ENCODE measurements at regions not wholly inside any gene's neighbourhood (a gene's known extent, or its start where the extent isn't known, plus 50 kb on each side); places are given as distances from the start of the nearest gene placed in this dataset.

DNA sequence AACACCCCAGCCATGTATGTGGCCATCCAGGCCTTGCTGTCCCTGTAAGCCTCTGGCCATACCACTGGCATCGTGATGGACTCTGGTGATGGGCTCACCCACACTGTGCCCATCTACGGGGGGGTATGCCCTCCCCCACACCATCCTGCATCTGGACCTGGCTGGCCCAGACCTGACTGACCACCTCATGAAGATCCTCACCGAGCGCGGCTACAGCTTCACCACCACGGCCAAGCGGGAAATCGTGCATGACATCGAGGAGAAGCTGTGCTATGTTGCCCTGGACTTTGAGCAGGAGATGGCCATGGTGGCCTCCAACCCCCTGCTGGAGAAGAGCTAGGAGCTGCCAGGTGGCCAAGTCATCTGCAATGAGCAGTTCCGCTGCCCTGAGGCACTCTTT, 80.4 kb upstream of the ZCCHC2 start:
- Histone ChIP-seq H3K36me3 (no peaks in the 10 kb centered on the region), H3K9me3 (peaks cover 0 to 3% (median 0%) of the 10 kb centered on the region in 11 donors), H3K27ac (no peak overlapping the region), H3K4me3 (no peak overlapping the region), H3K27me3 (no peaks in the 10 kb centered on the region), H3K4me1 (peaks cover under 1 to 14% (median 10%) of the 10 kb centered on the region in 9 donors)
- TF ChIP-seq, protein P1, sequence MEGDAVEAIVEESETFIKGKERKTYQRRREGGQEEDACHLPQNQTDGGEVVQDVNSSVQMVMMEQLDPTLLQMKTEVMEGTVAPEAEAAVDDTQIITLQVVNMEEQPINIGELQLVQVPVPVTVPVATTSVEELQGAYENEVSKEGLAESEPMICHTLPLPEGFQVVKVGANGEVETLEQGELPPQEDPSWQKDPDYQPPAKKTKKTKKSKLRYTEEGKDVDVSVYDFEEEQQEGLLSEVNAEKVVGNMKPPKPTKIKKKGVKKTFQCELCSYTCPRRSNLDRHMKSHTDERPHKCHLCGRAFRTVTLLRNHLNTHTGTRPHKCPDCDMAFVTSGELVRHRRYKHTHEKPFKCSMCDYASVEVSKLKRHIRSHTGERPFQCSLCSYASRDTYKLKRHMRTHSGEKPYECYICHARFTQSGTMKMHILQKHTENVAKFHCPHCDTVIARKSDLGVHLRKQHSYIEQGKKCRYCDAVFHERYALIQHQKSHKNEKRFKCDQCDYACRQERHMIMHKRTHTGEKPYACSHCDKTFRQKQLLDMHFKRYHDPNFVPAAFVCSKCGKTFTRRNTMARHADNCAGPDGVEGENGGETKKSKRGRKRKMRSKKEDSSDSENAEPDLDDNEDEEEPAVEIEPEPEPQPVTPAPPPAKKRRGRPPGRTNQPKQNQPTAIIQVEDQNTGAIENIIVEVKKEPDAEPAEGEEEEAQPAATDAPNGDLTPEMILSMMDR (IDR thresholded peaks at IDR 0.05): no peak
- WGBS, 2 donors: 96% methylated on average over 10 of the region's 10 CpGs
- intact Hi-C loops (cut with DNase I): no loop called here
- DNase-seq: no peak
- no peak for ATAC-seq

DNA sequence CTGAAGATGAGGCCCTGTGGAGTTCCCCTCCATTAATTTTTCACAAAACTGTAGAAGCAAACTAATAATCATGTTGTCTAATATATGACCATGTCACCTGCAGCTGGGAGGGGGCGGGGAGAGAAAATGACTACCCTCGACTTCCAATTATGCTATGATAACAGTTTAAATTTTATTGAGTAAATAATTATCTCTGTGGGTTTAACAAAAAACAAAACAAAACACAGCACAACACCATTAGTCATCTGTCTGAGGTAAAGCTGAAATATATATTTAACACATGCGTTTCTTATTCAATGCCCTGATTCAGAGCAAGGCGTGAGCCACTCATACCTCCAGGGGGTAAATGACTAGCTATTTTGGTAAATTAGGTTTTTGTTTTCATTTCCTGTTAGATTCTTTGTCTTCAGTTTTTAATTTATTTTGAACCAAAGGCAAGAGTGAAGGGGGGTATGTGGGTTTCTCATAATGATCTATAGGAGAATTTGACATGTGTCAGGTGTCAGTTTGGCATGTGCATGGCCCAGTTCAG, 77.4 kb upstream of the ZCCHC2 start:
- Histone ChIP-seq H3K9me3 (peaks cover 0 to 10% (median 0%) of the 10 kb centered on the region in 11 donors), H3K4me1 (peaks cover 0 to 7% (median 2%) of the 10 kb centered on the region in 9 donors), H3K27ac (no peak overlapping the region), H3K36me3 (no peaks in the 10 kb centered on the region), H3K4me3 (no peak overlapping the region), H3K27me3 (no peaks in the 10 kb centered on the region)
- intact Hi-C loops (cut with DNase I): no loop called here
- DNase-seq (no peak), ATAC-seq (no peak)
- 85 to 87% methylated on average over 4 of the region's 4 CpGs for WGBS, 2 donors
- TF ChIP-seq, protein P1 (IDR thresholded peaks at IDR 0.05): no peak

DNA sequence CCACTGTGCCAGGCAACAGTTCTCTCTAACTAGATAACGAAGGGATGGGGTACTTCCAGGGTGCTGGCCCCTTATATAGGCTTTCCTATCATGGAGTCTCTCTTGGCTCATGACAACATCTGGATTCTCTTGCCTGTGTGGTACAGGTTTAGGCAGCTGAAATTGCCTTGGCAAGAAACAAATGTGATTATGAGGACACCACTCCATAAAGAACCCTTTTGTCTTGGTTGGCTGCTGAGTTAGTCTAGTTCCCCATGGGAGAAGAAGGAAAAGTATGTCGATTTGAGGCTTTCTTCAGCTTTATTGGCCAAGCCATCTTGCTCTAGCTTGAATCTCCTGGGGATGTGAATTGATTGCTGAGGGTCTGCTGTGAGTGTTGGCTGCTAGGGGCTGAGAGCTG, 76.3 kb upstream of the ZCCHC2 start:
- Histone ChIP-seq H3K27ac (no peak overlapping the region), H3K36me3 (no peaks in the 10 kb centered on the region), H3K4me3 (no peak overlapping the region), H3K9me3 (peaks cover 0 to 10% (median 0%) of the 10 kb centered on the region in 11 donors), H3K4me1 (peaks cover 0 to 18% (median 13%) of the 10 kb centered on the region in 9 donors), H3K27me3 (no peaks in the 10 kb centered on the region)
- DNase-seq: no peak
- TF ChIP-seq, protein P1 (IDR thresholded peaks at IDR 0.05): no peak
- intact Hi-C loops (cut with DNase I): no loop called here
- whole genome bisulfite sequencing, 2 donors: 72 to 81% methylated on average over 2 of the region's 2 CpGs
- ATAC-seq: no peak

DNA sequence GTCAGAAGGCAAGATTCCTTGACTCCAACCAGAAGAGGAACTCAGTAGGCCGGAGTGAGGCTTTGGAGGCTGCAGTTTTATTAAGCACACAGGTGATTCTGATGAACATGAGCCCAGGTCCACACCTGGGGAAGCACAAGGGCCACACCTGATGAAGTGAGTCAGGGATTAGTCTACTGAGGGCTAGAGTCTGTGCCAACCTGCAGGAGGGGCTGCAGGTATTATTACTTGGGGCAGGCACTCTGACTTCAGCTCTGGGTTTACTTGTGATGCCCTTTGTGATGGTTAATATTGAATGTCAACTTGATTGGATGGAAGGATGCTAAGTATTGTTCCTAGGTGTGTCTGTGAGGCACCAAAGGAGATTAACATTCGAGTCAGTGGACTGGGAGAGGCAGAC, 75.2 kb upstream of the ZCCHC2 start:
- 81 to 85% methylated on average over 2 of the region's 2 CpGs for WGBS, 2 donors
- H3K36me3 ChIP-seq: no peaks in the 10 kb centered on the region
- intact Hi-C loops (cut with DNase I): no loop called here
- no peak overlapping the region for H3K4me3 ChIP-seq
- H3K4me1 ChIP-seq: peaks cover 0 to 29% (median 14%) of the 10 kb centered on the region in 9 donors
- no peak overlapping the region for H3K27ac ChIP-seq
- H3K9me3 ChIP-seq: peaks cover 0 to 10% (median 0%) of the 10 kb centered on the region in 11 donors
- DNase-seq: no peak
- TF ChIP-seq, protein P1 (IDR thresholded peaks at IDR 0.05): no peak
- ATAC-seq: no peak
- no peaks in the 10 kb centered on the region for H3K27me3 ChIP-seq

Data from heart right ventricle (tissue), 16 donors.